H1 (cell line): ENCODE measurements at regions not wholly inside any gene's neighbourhood (a gene's known extent, or its start where the extent isn't known, plus 50 kb on each side); places are given as distances from the start of the nearest gene placed in this dataset.
A peak's percentile ranks its signal among the peaks of the same experiment; 100 is the strongest.

Source experiments
- CTCF ChIA-PET: fragments of 300-600 bp; sonication (Branson Sonifier 250); formaldehyde crosslinking; loops from one replicate; lab custom pipeline; 2021; ENCODE audit not compliant: partially characterized antibody; lab: Charles Lee
- POLR2A ChIA-PET: fragments of 300-600 bp; sonication (Branson Sonifier 250); formaldehyde crosslinking; loops from one replicate; lab custom pipeline; 2021; ENCODE audit warnings: inconsistent platforms; ENCODE audit not compliant: partially characterized antibody; lab: Charles Lee
- DNase-seq, 2 experiments: peaks; one replicate each; pipeline versions ENCODE4 v3.0.0 to v3.0.0-alpha.2; 2010 to 2022; ENCODE audit warnings: low spot score in 2 of 2, low read depth in 1 of 2, mixed read lengths in 1 of 2
- FAIRE-seq: peaks from 2 replicates; lab custom pipeline; 2011; peaks lifted over from hg19 to GRCh38; lab: Jason Lieb, UNC
- H2AFZ ChIP-seq: 2 replicates; pipeline ENCODE4 v1.8.1; 2012; ENCODE audit warnings: low read length, inconsistent platforms
- H2AK5ac ChIP-seq: 2 replicates; pipeline ENCODE4 v1.6.1; 2013; ENCODE audit warnings: low read depth, low read length
- H2BK120ac ChIP-seq: replicated peaks from 2 replicates; pipeline ENCODE3; 2013; ENCODE audit warnings: low read depth, low read length, inconsistent platforms
- H2BK12ac ChIP-seq: 2 replicates; pipeline ENCODE4 v1.6.1; 2013; ENCODE audit warnings: low read depth, low read length
- H2BK15ac ChIP-seq: 2 replicates; pipeline ENCODE4 v1.6.1; 2013; ENCODE audit warnings: low read length
- H2BK20ac ChIP-seq: 2 replicates; pipeline ENCODE4 v1.6.1; 2013; ENCODE audit warnings: low read length
- H2BK5ac ChIP-seq: 2 replicates; pipeline ENCODE4 v1.6.1; 2013; ENCODE audit warnings: low read depth, low read length
- H3K14ac ChIP-seq: 2 replicates; pipeline ENCODE4 v1.6.1; 2013; ENCODE audit warnings: inconsistent platforms; ENCODE audit not compliant: insufficient read length
- H3K18ac ChIP-seq: 2 replicates; pipeline ENCODE4 v1.6.1; 2013; ENCODE audit warnings: low read length; ENCODE audit errors: extremely low read depth
- H3K23ac ChIP-seq: 2 replicates; pipeline ENCODE4 v1.6.1; 2013; ENCODE audit warnings: inconsistent platforms; ENCODE audit not compliant: insufficient read length
- H3K23me2 ChIP-seq: 2 replicates; pipeline ENCODE4 v1.6.1; 2013; ENCODE audit warnings: low read depth, low read length
- H3K27ac ChIP-seq: 2 replicates; pipeline ENCODE4 v1.6.1; 2011; ENCODE audit warnings: low read depth, low read length, inconsistent platforms
- H3K27me3 ChIP-seq, 4 experiments: replicated peaks in 1 of 4; 1 replicate in 1 of 4; 2 replicates in 3 of 4; pipeline versions ENCODE4 v1.6.1 to v1.8.1; 2011 to 2013; ENCODE audit warnings: low read length in 3 of 4, mild to moderate bottlenecking in 3 of 4, inconsistent platforms in 2 of 4, mixed read lengths in 2 of 4, moderate library complexity in 1 of 4; ENCODE audit not compliant: control insufficient read depth in 3 of 4, insufficient read depth in 3 of 4; ENCODE audit errors: extremely low read depth in 1 of 4
- H3K36me3 ChIP-seq, 4 experiments: 2 replicates each; pipeline versions ENCODE4 v1.6.1 to v1.8.1; 2011 to 2013; ENCODE audit warnings: mild to moderate bottlenecking in 4 of 4, low read length in 3 of 4, moderate library complexity in 2 of 4, control low read depth in 1 of 4, inconsistent platforms in 1 of 4; ENCODE audit not compliant: insufficient read depth in 4 of 4, control insufficient read depth in 2 of 4
- H3K4ac ChIP-seq: replicated peaks from 2 replicates; pipeline ENCODE3; 2013; ENCODE audit warnings: low read length, low read depth, mixed read lengths, inconsistent platforms; ENCODE audit not compliant: insufficient read length
- H3K4me1 ChIP-seq, 4 experiments: replicated peaks in 1 of 4; 1 replicate in 1 of 4; 2 replicates in 3 of 4; pipeline versions ENCODE4 v1.6.1 to v1.8.1; 2011 to 2013; ENCODE audit warnings: low read length in 3 of 4, inconsistent platforms in 2 of 4, mixed read lengths in 1 of 4; ENCODE audit not compliant: insufficient read depth in 4 of 4, control insufficient read depth in 3 of 4
- H3K4me2 ChIP-seq, 2 experiments: 2 replicates each; pipeline versions ENCODE4 v1.6.1 to v1.8.1; 2011 to 2013; ENCODE audit warnings: low read depth in 2 of 2, low read length in 2 of 2, control low read depth in 1 of 2, inconsistent platforms in 1 of 2, mild to moderate bottlenecking in 1 of 2; ENCODE audit not compliant: insufficient read depth in 1 of 2
- H3K4me3 ChIP-seq, 4 experiments: fragments of 200-600, 300-600 bp in 1 of 4; sonication (generic), shearing (Covaris generic), sonication (Bioruptor Twin) in 1 of 4; 2 replicates each; pipeline versions ENCODE4 v1.5.1 to v1.8.1; 2011 to 2016; ENCODE audit warnings: low read length in 4 of 4, low read depth in 3 of 4, control low read depth in 2 of 4, inconsistent platforms in 2 of 4, mild to moderate bottlenecking in 2 of 4, mixed read lengths in 1 of 4, moderate library complexity in 1 of 4; ENCODE audit not compliant: insufficient read depth in 2 of 4; ENCODE audit errors: extremely low read depth in 1 of 4
- H3K56ac ChIP-seq: replicated peaks from 2 replicates; pipeline ENCODE3; 2013; ENCODE audit warnings: low read depth, mild to moderate bottlenecking, mixed read lengths, low read length, inconsistent platforms; ENCODE audit not compliant: insufficient read length
- H3K79me1 ChIP-seq: 2 replicates; pipeline ENCODE4 v1.6.1; 2013; ENCODE audit warnings: low read depth, low read length, control low read depth
- H3K79me2 ChIP-seq, 2 experiments: 2 replicates each; pipeline versions ENCODE4 v1.6.1 to v1.8.1; 2012 to 2013; ENCODE audit warnings: low read length in 2 of 2, mild to moderate bottlenecking in 2 of 2, inconsistent platforms in 1 of 2; ENCODE audit not compliant: insufficient read depth in 2 of 2, control insufficient read depth in 1 of 2
- H3K9ac ChIP-seq, 4 experiments: replicated peaks in 1 of 4; 1 replicate in 1 of 4; 2 replicates in 3 of 4; pipeline versions ENCODE4 v1.6.1 to v1.8.1; 2011 to 2013; ENCODE audit warnings: low read depth in 3 of 4, low read length in 3 of 4, control low read depth in 2 of 4, mild to moderate bottlenecking in 2 of 4, moderate library complexity in 2 of 4, inconsistent platforms in 1 of 4; ENCODE audit errors: extremely low read depth in 1 of 4
- H3K9me3 ChIP-seq, 2 experiments: 2 replicates each; pipeline versions ENCODE4 v1.6.1 to v1.8.1; 2012 to 2013; ENCODE audit warnings: mild to moderate bottlenecking in 2 of 2, moderate library complexity in 2 of 2, control low read depth in 1 of 2, inconsistent platforms in 1 of 2, low read depth in 1 of 2, low read length in 1 of 2, mixed read lengths in 1 of 2; ENCODE audit not compliant: insufficient read depth in 2 of 2
- H4K20me1 ChIP-seq, 2 experiments: replicated peaks in 1 of 2; 2 replicates each; pipeline versions ENCODE3 to v1.8.1; 2011 to 2013; ENCODE audit warnings: inconsistent platforms in 2 of 2, low read length in 2 of 2, mild to moderate bottlenecking in 1 of 2; ENCODE audit not compliant: insufficient read depth in 2 of 2, control insufficient read depth in 1 of 2
- H4K5ac ChIP-seq: 2 replicates; pipeline ENCODE4 v1.6.1; 2013; ENCODE audit warnings: low read length, low read depth, mixed read lengths, inconsistent platforms; ENCODE audit not compliant: insufficient read length
- H4K8ac ChIP-seq: 2 replicates; pipeline ENCODE4 v1.8.0; 2013; ENCODE audit warnings: mild to moderate bottlenecking, moderate library complexity, low read length, inconsistent platforms; ENCODE audit not compliant: insufficient read depth; ENCODE audit errors: extremely low read depth
- H4K91ac ChIP-seq: replicated peaks from 2 replicates; pipeline ENCODE3; 2013; ENCODE audit warnings: low read length, mixed read lengths, inconsistent platforms; ENCODE audit not compliant: insufficient read length
- CBX8 ChIP-seq: fragments of 300-800, 300-1000 bp; sonication (generic); IDR thresholded peaks from 2 replicates; pipeline ENCODE4 v1.7.1; 2016; ENCODE audit warnings: low read depth, low read length, borderline replicate concordance
- CHD2 ChIP-seq: IDR thresholded peaks from 2 replicates; pipeline ENCODE4 v1.6.1; 2012; ENCODE audit warnings: low read length, improper control_type of control experiment
- CREB1 ChIP-seq: IDR thresholded peaks from 2 replicates; pipeline ENCODE4 v1.6.1; 2012; ENCODE audit warnings: inconsistent platforms
- KDM5A ChIP-seq: fragments of 200-600 bp; IDR thresholded peaks from 2 replicates; pipeline ENCODE4 v1.7.1; 2012; ENCODE audit warnings: mild to moderate bottlenecking, low read length, inconsistent platforms, mixed read lengths
- MAFK ChIP-seq: IDR thresholded peaks from 2 replicates; pipeline ENCODE4 v1.6.1; 2012; ENCODE audit warnings: low read depth, mild to moderate bottlenecking, improper control_type of control experiment, low read length
- POLR2A ChIP-seq, 2 experiments: IDR thresholded peaks; 1 replicate in 1 of 2; 2 replicates in 1 of 2; pipeline ENCODE4 v1.6.1; 2011; ENCODE audit warnings: low read depth in 2 of 2, low read length in 2 of 2, mild to moderate bottlenecking in 2 of 2; ENCODE audit errors: control extremely low read depth in 1 of 2
- RNF2 ChIP-seq: fragments of 200-900, 300-1000 bp; sonication (generic); IDR thresholded peaks from 2 replicates; pipeline ENCODE4 v1.7.1; 2016; ENCODE audit warnings: borderline replicate concordance, low read depth, mild to moderate bottlenecking, antibody characterized with exemption, low read length; ENCODE audit not compliant: poor library complexity, severe bottlenecking; ENCODE audit errors: missing control alignments
- SP1 ChIP-seq: IDR thresholded peaks from 2 replicates; pipeline ENCODE4 v1.6.1; 2011; ENCODE audit warnings: low read depth, low read length
- TAF1 ChIP-seq: IDR thresholded peaks from 2 replicates; pipeline ENCODE4 v1.6.1; 2011; ENCODE audit warnings: mild to moderate bottlenecking, low read depth, low read length
- TCF12 ChIP-seq: IDR thresholded peaks from 2 replicates; pipeline ENCODE4 v1.6.1; 2011; ENCODE audit warnings: low read depth, mild to moderate bottlenecking, low read length
- YY1 ChIP-seq: IDR thresholded peaks from 2 replicates; pipeline ENCODE4 v1.6.1; 2011; ENCODE audit warnings: low read depth, mild to moderate bottlenecking, low read length
- WGBS, 2 experiments: shearing (Covaris generic) in 1 of 2; methylation state at CpG; one replicate each; pipeline versions ENCODE4 v1.1.6 to v1.1.7; 2013 to 2015; ENCODE audit warnings: low lambda C conversion rate in 2 of 2, mixed read lengths in 2 of 2, inconsistent platforms in 1 of 2, low coverage in 1 of 2, missing lambda C conversion rate in 1 of 2; ENCODE audit not compliant: insufficient replicate concordance in 2 of 2, insufficient coverage in 1 of 2, insufficient read length in 1 of 2; ENCODE audit errors: extremely low coverage in 1 of 2, missing lambda C conversion rate in 1 of 2; 5-methylcytosine and 5-hydroxymethylcytosine counted together
- TF ChIP-seq, protein P1 (sequence below), 3 experiments: IDR thresholded peaks; 1 replicate in 2 of 3; 2 replicates in 1 of 3; pipeline versions ENCODE4 v1.5.1 to v1.6.1; 2011; ENCODE audit warnings: low read length in 3 of 3, mild to moderate bottlenecking in 3 of 3, inconsistent platforms in 2 of 3, low read depth in 1 of 3, moderate library complexity in 1 of 3; ENCODE audit not compliant: insufficient read depth in 1 of 3; ENCODE audit errors: control extremely low read depth in 1 of 3

DNA sequence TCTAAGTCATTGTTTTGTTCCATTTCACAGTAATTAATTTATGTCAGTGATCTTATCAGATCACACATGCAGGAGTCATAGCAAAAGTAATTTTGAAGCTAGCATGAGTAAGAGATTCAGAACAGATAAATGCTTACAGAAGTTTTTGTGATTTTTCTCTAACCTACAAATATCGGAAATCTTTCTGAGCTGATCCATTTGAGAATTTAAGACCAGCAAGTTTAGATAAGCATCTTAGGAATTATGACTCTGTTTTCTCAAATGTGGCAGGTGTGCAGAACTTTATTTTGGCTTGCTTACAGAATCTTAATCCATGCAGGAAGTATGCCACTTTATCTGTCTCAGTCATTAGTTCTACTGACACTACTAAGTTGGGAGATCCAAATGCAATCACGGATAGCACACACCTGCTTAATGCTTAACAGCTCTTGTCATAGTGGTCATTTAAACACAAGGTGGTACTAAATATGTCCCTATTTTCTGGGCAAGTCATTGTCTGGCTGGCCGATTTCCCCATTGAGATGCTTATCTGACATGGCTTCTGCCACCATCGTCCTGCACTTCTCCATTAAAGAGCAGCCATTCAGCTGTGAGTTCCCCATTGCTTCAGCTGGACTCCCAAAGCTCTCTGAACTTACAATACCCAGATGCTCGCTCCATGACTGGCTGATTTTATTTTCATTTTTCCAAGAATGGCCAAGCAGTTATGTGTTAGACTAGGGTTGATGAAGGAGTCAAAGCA lies 305.4 kb upstream of the NUDT12 start:
- Histone ChIP-seq H3K4me2 (no peak overlapping the region), H3K4ac (no peak overlapping the region), H3K56ac (no peak overlapping the region), H3K18ac (no peak overlapping the region), H3K4me3 (no peak overlapping the region), H2AFZ (0 out of 2 replicates have a peak overlapping the region, but pooled peaks have one; percentile 61), H3K23me2 (no peaks in the 10 kb centered on the region), H2BK5ac (no peak overlapping the region), H4K8ac (no peak overlapping the region), H3K36me3 (no peaks in the 10 kb centered on the region), H4K20me1 (no peaks in the 10 kb centered on the region), H3K27ac (no peak overlapping the region), H3K27me3 (no peaks in the 10 kb centered on the region), H2AK5ac (no peak overlapping the region), H3K79me2 (no peaks in the 10 kb centered on the region), H2BK12ac (no peak overlapping the region), H4K91ac (no peak overlapping the region), H3K9ac (no peak overlapping the region), H3K4me1 (no peaks in the 10 kb centered on the region), H3K79me1 (no peaks in the 10 kb centered on the region), H3K23ac (no peak overlapping the region), H2BK15ac (no peak overlapping the region), H3K9me3 (no peaks in the 10 kb centered on the region), H2BK120ac (no peak overlapping the region), H3K14ac (no peak overlapping the region), H2BK20ac (no peak overlapping the region), H4K5ac (no peak overlapping the region)
- no peak for DNase-seq
- no peak for FAIRE-seq
- CTCF ChIA-PET, result interaction anchor here (0.6 to 1.3 kb wide), 5 partner anchors 9 to 39 kb away, joined by 3 to 4 read pairs (median 3); no protein-coding TSS in a partner anchor
- POLR2A ChIA-PET, result no interaction called here
- 91% methylated on average over 5 of the region's 5 CpGs; no CpG with 5 or more reads in 1 of the 2 experiments for WGBS, 2 experiments
- TF ChIP-seq CBX8, result no peak
- no peak for TF ChIP-seq CHD2
- TF ChIP-seq YY1, result no peak
- TF ChIP-seq KDM5A, result no peak
- TF ChIP-seq, protein P1, sequence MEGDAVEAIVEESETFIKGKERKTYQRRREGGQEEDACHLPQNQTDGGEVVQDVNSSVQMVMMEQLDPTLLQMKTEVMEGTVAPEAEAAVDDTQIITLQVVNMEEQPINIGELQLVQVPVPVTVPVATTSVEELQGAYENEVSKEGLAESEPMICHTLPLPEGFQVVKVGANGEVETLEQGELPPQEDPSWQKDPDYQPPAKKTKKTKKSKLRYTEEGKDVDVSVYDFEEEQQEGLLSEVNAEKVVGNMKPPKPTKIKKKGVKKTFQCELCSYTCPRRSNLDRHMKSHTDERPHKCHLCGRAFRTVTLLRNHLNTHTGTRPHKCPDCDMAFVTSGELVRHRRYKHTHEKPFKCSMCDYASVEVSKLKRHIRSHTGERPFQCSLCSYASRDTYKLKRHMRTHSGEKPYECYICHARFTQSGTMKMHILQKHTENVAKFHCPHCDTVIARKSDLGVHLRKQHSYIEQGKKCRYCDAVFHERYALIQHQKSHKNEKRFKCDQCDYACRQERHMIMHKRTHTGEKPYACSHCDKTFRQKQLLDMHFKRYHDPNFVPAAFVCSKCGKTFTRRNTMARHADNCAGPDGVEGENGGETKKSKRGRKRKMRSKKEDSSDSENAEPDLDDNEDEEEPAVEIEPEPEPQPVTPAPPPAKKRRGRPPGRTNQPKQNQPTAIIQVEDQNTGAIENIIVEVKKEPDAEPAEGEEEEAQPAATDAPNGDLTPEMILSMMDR (IDR thresholded peaks at IDR 0.05; ENCODE audit: control extremely low read depth in 1 of 3, insufficient read depth in 1 of 3, low read depth in 1 of 3, low read length in 3 of 3), result no peak
- no peak for TF ChIP-seq RNF2
- TF ChIP-seq TCF12, result no peak
- TF ChIP-seq SP1, result no peak
- no peak for TF ChIP-seq CREB1
- TF ChIP-seq TAF1, result no peak
- no peak for TF ChIP-seq POLR2A (IDR thresholded peaks at IDR 0.05; ENCODE audit: control extremely low read depth in 1 of 2, low read depth in 2 of 2, low read length in 2 of 2)
- TF ChIP-seq MAFK, result no peak
